ENCODE measurements at regions not wholly inside any gene's neighbourhood (a gene's known extent, or its start where the extent isn't known, plus 50 kb on each side); places are given as distances from the start of the nearest gene placed in this dataset.

- TF ChIP-seq CTCF (IDR thresholded peaks at IDR 0.05; ENCODE audit: low read depth, low read length, poor library complexity, severe bottlenecking) (no peak), EZH2phosphoT487 (IDR thresholded peaks at IDR 0.05; ENCODE audit: borderline replicate concordance, low read length) (no peak)
Observed at GRCh38 chr5:173697931-173698579, 81.6 kb upstream of the BOD1 start.
